ENCODE measurements at regions not wholly inside any gene's neighbourhood (a gene's known extent, or its start where the extent isn't known, plus 50 kb on each side); places are given as distances from the start of the nearest gene placed in this dataset.
"Not testable (repeated sequence)": the region's sequence is repeated elsewhere in the genome, so short reads cannot be mapped to it uniquely, and the experiment has no call there.

DNA sequence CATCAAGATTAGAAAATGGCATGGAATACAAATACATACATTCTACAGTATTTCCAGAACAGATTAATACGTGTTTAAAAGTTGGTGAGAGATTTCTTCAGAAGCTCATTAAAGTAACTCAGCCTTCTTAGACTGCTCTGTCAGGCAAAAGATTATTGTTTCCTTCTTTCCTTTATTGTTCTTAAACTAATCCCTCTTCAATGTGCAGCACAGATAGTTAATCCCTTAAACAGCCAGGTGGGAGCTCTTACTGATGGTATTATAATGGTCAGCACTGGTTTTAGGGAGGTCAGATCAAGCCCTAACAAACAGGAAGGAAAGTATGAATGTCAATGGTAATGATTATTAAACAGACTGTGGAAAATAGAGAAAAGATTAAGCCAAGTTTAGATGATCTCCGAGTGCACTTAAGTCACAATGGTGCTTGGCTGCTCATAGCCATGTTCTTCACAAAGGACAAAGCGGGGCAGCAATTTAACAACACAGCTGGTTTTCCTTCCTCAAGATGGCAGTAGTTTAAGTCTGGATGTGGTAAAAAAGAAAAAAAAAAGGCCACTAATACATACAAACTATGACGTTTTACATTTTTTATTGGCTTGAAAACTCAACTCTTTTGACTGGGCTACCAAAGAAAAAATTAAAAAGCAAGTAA lies 992.6 kb downstream of the PCDH9 start:
- no peaks in the 10 kb centered on the region for H3K36me3 ChIP-seq (ENCODE audit: control insufficient read depth, insufficient read depth, low read length)
- H3K9ac ChIP-seq (ENCODE audit: low read depth, low read length) = no peak overlapping the region

DNA sequence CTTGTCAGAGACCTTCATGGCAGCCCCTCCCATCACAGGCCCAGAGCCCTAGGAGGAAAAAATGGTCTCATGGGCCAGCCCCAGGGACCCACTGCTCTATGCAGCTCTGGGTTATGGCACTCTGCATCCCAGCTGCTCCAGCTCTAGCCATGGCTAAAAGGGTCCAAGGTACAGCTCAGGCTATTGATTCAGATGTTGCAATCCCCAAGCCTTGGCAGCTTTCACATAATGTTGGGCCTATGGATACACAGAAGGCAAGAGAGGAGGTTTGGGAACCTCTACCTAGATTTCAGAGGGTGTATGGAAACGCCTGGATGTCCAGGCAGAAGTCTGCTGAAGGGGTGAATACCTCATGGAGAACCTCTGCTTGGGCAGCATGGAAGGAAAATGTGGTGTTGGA lies 996.0 kb downstream of the PCDH9 start:
- Histone ChIP-seq H3K27ac (ENCODE audit: low read depth, low read length) (no peak overlapping the region), H3K27me3 (ENCODE audit: control insufficient read depth, insufficient read depth, low read length) (no peaks in the 10 kb centered on the region), H3K36me3 (ENCODE audit: control insufficient read depth, insufficient read depth, low read length) (no peaks in the 10 kb centered on the region), H3K9ac (ENCODE audit: low read depth, low read length) (no peak overlapping the region), H3K4me1 (ENCODE audit: control insufficient read depth, insufficient read depth, low read length) (no peaks in the 10 kb centered on the region), H3K9me3 (ENCODE audit: control insufficient read depth, insufficient read depth, low read length) (peaks cover 20% of the 10 kb centered on the region), H3K4me3 (ENCODE audit: low read depth, low read length) (no peak overlapping the region)

More for the DNA sequence above, 992.6 kb downstream of the PCDH9 start:
- H3K4me1 ChIP-seq (ENCODE audit: control insufficient read depth, insufficient read depth, low read length) = no peaks in the 10 kb centered on the region
- H3K27ac ChIP-seq (ENCODE audit: low read depth, low read length) = no peak overlapping the region
- peaks cover 20% of the 10 kb centered on the region for H3K9me3 ChIP-seq (ENCODE audit: control insufficient read depth, insufficient read depth, low read length)
- H3K27me3 ChIP-seq (ENCODE audit: control insufficient read depth, insufficient read depth, low read length) = no peaks in the 10 kb centered on the region
- H3K4me3 ChIP-seq (ENCODE audit: low read depth, low read length) = no peak overlapping the region

DNA sequence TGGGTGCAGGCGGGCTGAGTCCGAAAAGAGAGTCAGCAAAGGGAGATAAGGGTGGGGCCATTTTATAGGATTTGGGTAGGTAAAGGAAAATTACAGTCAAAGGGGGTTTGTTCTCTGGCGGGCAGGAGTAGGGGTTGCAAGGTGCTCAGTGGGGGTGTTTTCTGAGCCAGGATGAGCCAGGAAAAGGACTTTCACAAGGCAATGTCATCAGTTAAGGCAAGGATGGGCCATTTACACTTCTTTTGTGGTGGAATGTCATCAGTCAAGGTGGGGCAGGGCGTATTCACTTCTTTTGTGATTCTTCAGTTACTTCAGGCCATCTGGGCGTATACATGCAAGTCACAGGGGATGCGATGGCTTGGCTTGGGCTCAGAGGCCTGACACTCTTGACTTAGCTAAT lies 998.2 kb downstream of the PCDH9 start:
- H3K36me3 ChIP-seq (ENCODE audit: control insufficient read depth, insufficient read depth, low read length); H3K27me3 ChIP-seq (ENCODE audit: control insufficient read depth, insufficient read depth, low read length); H3K4me1 ChIP-seq (ENCODE audit: control insufficient read depth, insufficient read depth, low read length); H3K9ac ChIP-seq (ENCODE audit: low read depth, low read length); H3K4me3 ChIP-seq (ENCODE audit: low read depth, low read length); H3K27ac ChIP-seq (ENCODE audit: low read depth, low read length): not testable (repeated sequence)
- peaks cover 20% of the 10 kb centered on the region for H3K9me3 ChIP-seq (ENCODE audit: control insufficient read depth, insufficient read depth, low read length)

DNA sequence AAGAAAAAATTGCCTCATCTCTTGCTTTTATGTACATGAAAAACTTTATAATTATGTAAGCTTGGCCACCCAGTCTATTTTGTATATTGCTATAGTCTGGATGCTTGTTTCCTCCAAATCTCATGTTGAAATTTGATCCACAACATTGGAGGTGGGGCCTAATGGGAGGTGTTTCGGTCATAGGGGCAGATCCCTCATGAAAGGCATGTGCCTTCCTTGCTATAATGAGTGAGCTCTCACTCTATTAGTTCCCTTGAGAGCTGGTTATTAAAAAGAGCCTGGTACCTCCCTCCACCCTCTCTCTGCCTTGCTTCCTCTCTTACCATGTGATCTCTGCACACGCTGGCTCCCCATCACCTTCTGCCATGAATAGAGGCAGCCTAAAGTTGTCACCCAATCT lies 1005.1 kb downstream of the PCDH9 start:
- peak overlapping the region; percentile 78 for H3K27ac ChIP-seq (ENCODE audit: low read depth, low read length)
- H3K9ac ChIP-seq (ENCODE audit: low read depth, low read length) = no peak overlapping the region
- H3K36me3 ChIP-seq (ENCODE audit: control insufficient read depth, insufficient read depth, low read length) = no peaks in the 10 kb centered on the region
- peaks cover 61% of the 10 kb centered on the region for H3K27me3 ChIP-seq (ENCODE audit: control insufficient read depth, insufficient read depth, low read length)
- H3K4me3 ChIP-seq (ENCODE audit: low read depth, low read length) = peak overlapping the region; percentile 38
- peaks cover 32% of the 10 kb centered on the region for H3K4me1 ChIP-seq (ENCODE audit: control insufficient read depth, insufficient read depth, low read length)
- no peaks in the 10 kb centered on the region for H3K9me3 ChIP-seq (ENCODE audit: control insufficient read depth, insufficient read depth, low read length)

DNA sequence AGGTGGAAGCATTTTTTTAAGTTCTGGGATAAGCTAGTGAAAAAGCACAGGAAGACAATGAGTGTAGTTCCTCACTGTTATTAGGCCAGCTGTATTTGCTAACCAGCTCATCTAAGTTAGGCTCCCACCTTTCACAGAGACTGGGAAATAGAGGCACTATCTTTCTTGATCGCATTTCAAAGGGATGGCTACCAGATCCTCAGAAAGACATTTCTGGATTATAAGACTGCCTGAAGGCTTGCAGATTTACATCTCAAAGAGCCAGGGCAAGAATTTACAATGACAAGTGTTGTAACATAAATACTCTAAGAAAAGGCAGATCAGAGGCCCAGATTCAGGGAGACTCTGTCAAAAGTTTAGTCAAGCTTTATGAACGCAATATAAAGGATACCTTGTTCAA lies 1005.5 kb downstream of the PCDH9 start:
- Histone ChIP-seq H3K9ac (ENCODE audit: low read depth, low read length) (no peak overlapping the region), H3K4me3 (ENCODE audit: low read depth, low read length) (peak overlapping the region; percentile 38), H3K9me3 (ENCODE audit: control insufficient read depth, insufficient read depth, low read length) (no peaks in the 10 kb centered on the region), H3K4me1 (ENCODE audit: control insufficient read depth, insufficient read depth, low read length) (peaks cover 35% of the 10 kb centered on the region), H3K27me3 (ENCODE audit: control insufficient read depth, insufficient read depth, low read length) (peaks cover 66% of the 10 kb centered on the region), H3K27ac (ENCODE audit: low read depth, low read length) (peak overlapping the region; percentile 78), H3K36me3 (ENCODE audit: control insufficient read depth, insufficient read depth, low read length) (no peaks in the 10 kb centered on the region)

DNA sequence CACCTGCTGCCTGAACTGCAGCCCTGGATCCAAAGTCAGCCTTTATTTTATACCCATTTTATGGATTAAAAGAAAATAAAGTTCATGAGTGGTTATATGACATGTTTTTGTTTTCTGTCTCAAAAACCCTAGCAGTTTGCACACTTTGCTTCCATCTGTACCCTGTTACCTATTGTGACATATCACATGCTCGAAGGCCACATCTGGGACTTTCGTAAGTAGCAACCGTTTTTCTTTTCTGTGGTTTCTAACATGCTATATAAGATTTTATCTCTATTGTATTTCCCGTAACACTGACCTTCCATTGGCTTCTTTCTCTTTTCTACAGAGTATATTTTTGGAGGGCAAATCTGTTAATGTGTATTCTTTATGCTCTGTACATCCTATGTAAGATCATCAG lies 1007.2 kb downstream of the PCDH9 start:
- peaks cover 36% of the 10 kb centered on the region for H3K4me1 ChIP-seq (ENCODE audit: control insufficient read depth, insufficient read depth, low read length)
- H3K9ac ChIP-seq (ENCODE audit: low read depth, low read length) = no peak overlapping the region
- H3K4me3 ChIP-seq (ENCODE audit: low read depth, low read length) = no peak overlapping the region
- H3K27me3 ChIP-seq (ENCODE audit: control insufficient read depth, insufficient read depth, low read length) = peaks cover 83% of the 10 kb centered on the region
- no peaks in the 10 kb centered on the region for H3K36me3 ChIP-seq (ENCODE audit: control insufficient read depth, insufficient read depth, low read length)
- no peaks in the 10 kb centered on the region for H3K9me3 ChIP-seq (ENCODE audit: control insufficient read depth, insufficient read depth, low read length)
- H3K27ac ChIP-seq (ENCODE audit: low read depth, low read length) = no peak overlapping the region

DNA sequence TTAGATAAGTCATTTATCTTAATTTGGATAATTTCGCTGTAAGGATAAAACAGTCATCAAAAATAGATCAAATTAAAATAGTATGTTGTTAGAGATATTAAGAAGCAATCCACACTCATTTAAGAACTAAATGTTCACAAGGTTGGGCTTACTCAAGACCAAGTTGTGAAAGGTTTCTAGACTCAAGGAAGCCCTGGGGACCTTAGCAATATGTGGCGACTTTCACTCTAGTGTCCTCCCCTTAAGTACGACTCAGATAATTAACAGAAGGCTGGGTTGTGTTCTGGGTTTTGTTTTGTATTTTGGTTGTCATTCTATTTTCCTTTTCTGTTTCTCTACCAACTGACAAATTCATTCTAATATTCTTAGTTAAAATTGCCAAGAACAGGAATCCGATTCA lies 1008.0 kb downstream of the PCDH9 start:
- peaks cover 85% of the 10 kb centered on the region for H3K27me3 ChIP-seq (ENCODE audit: control insufficient read depth, insufficient read depth, low read length)
- H3K9ac ChIP-seq (ENCODE audit: low read depth, low read length) = no peak overlapping the region
- H3K4me3 ChIP-seq (ENCODE audit: low read depth, low read length) = no peak overlapping the region
- H3K4me1 ChIP-seq (ENCODE audit: control insufficient read depth, insufficient read depth, low read length) = peaks cover 36% of the 10 kb centered on the region
- H3K27ac ChIP-seq (ENCODE audit: low read depth, low read length) = no peak overlapping the region
- no peaks in the 10 kb centered on the region for H3K9me3 ChIP-seq (ENCODE audit: control insufficient read depth, insufficient read depth, low read length)
- H3K36me3 ChIP-seq (ENCODE audit: control insufficient read depth, insufficient read depth, low read length) = no peaks in the 10 kb centered on the region

DNA sequence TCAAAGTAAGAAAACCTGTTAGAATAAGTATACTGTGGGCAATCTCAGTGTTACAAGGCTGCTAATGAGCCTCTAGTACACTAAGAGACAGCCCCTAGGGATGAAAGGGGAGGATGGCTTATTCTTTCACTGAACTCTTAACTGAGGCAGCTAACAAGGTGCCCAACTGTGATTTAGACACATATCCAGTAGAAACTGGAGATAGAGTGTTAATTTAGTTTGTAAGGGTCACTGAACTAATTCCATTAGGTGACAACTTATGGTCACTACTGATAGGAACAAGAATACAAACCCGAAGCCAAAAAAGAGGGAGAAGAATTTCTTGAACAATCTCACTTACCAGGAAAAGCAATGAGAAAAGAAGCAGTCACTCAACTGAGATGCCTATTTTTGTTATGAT lies 1010.6 kb downstream of the PCDH9 start:
- Histone ChIP-seq H3K27me3 (ENCODE audit: control insufficient read depth, insufficient read depth, low read length) (peaks cover 79% of the 10 kb centered on the region), H3K9ac (ENCODE audit: low read depth, low read length) (no peak overlapping the region), H3K9me3 (ENCODE audit: control insufficient read depth, insufficient read depth, low read length) (no peaks in the 10 kb centered on the region), H3K4me1 (ENCODE audit: control insufficient read depth, insufficient read depth, low read length) (peaks cover 21% of the 10 kb centered on the region), H3K4me3 (ENCODE audit: low read depth, low read length) (no peak overlapping the region), H3K27ac (ENCODE audit: low read depth, low read length) (no peak overlapping the region), H3K36me3 (ENCODE audit: control insufficient read depth, insufficient read depth, low read length) (no peaks in the 10 kb centered on the region)

DNA sequence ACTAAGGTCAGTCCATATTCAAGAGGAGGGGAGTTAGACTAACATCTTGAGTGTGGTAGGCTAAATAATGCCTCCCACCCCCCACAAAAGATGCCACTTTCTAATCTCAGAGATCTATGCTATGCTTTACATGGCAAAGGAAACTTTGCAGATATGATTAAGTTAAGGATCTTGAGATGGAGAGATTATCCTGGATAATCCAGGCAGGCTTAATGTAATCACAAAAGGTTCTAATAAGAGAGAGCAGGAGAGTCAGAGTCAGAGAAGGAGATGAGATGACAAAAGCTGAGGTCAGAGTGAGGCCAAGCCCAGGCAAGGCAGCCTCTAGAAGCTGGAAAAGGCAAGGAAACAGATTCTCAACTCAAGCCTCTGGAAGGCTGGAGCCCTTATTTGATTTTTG lies 1011.6 kb downstream of the PCDH9 start:
- Histone ChIP-seq H3K4me3 (ENCODE audit: low read depth, low read length) (no peak overlapping the region), H3K36me3 (ENCODE audit: control insufficient read depth, insufficient read depth, low read length) (no peaks in the 10 kb centered on the region), H3K4me1 (ENCODE audit: control insufficient read depth, insufficient read depth, low read length) (peaks cover 12% of the 10 kb centered on the region), H3K27ac (ENCODE audit: low read depth, low read length) (no peak overlapping the region), H3K9ac (ENCODE audit: low read depth, low read length) (no peak overlapping the region), H3K27me3 (ENCODE audit: control insufficient read depth, insufficient read depth, low read length) (peaks cover 69% of the 10 kb centered on the region), H3K9me3 (ENCODE audit: control insufficient read depth, insufficient read depth, low read length) (no peaks in the 10 kb centered on the region)

DNA sequence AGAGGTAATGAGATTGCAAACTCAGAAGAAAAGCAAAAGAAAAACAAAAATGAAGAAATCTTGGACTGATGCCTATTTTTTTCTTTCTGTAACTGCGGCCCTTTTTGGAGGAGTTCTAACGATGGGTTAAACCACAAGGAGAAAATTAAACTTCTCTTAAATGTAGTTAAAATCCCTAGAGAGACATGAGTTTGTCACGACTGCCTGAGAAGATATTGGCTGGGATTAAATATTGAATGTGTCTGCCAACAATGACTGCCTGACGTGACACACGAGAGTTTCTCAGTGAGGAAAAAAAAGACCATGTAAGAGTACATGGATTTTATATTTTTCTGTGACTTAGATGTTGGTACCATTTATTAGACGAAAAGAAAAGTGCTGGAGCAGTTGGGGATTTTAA lies 1013.4 kb downstream of the PCDH9 start:
- Histone ChIP-seq H3K9ac (ENCODE audit: low read depth, low read length) (no peak overlapping the region), H3K27ac (ENCODE audit: low read depth, low read length) (no peak overlapping the region), H3K36me3 (ENCODE audit: control insufficient read depth, insufficient read depth, low read length) (no peaks in the 10 kb centered on the region), H3K4me3 (ENCODE audit: low read depth, low read length) (no peak overlapping the region), H3K9me3 (ENCODE audit: control insufficient read depth, insufficient read depth, low read length) (no peaks in the 10 kb centered on the region), H3K4me1 (ENCODE audit: control insufficient read depth, insufficient read depth, low read length) (peaks cover 12% of the 10 kb centered on the region), H3K27me3 (ENCODE audit: control insufficient read depth, insufficient read depth, low read length) (peaks cover 51% of the 10 kb centered on the region)

DNA sequence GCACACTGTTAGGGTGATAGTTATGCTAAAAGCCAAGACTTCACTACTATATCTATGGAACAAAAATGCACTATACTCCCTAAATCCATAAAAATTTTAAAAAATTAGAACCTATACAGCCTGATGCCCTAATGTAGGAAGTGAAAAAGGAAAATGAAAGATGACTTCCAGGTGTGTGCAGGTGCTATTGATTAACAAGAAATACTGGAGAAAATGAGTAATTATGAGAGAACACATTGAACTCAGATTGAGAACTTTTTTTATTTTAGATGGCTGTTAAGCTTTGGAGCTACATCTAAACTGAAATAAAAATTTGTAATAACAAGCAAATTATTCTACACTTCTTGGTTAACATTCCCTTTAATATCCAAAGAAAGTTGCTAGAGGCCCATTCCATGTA lies 1015.7 kb downstream of the PCDH9 start:
- Histone ChIP-seq H3K9ac (ENCODE audit: low read depth, low read length) (no peak overlapping the region), H3K4me1 (ENCODE audit: control insufficient read depth, insufficient read depth, low read length) (no peaks in the 10 kb centered on the region; the same call in 1 of the 2 replicates), H3K9me3 (ENCODE audit: control insufficient read depth, insufficient read depth, low read length) (no peaks in the 10 kb centered on the region), H3K4me3 (ENCODE audit: low read depth, low read length) (no peak overlapping the region), H3K27me3 (ENCODE audit: control insufficient read depth, insufficient read depth, low read length) (peaks cover 28% of the 10 kb centered on the region), H3K36me3 (ENCODE audit: control insufficient read depth, insufficient read depth, low read length) (no peaks in the 10 kb centered on the region), H3K27ac (ENCODE audit: low read depth, low read length) (no peak overlapping the region)
